CD14-positive monocyte (primary cell): ENCODE measurements at regions not wholly inside any gene's neighbourhood (a gene's known extent, or its start where the extent isn't known, plus 50 kb on each side); places are given as distances from the start of the nearest gene placed in this dataset.

Experiments used
- DNase-seq, 3 donors: peaks; one replicate each; pipeline ENCODE4 v3.0.0-alpha.2; 2011 to 2022
- H2AFZ ChIP-seq: 2 replicates; pipeline ENCODE4 v1.6.0; 2012; ENCODE audit warnings: mild to moderate bottlenecking, low read depth, low read length, inconsistent platforms; ENCODE audit not compliant: insufficient read depth, poor library complexity, severe bottlenecking
- H3K27ac ChIP-seq, 2 donors: 1 replicate in 1 of 2; 2 replicates in 1 of 2; pipeline ENCODE4 v1.5.1; 2012 to 2013; ENCODE audit warnings: low read length in 2 of 2, control low read depth in 1 of 2, inconsistent platforms in 1 of 2, low read depth in 1 of 2, mild to moderate bottlenecking in 1 of 2
- H3K27me3 ChIP-seq, 2 donors: one replicate each; pipeline versions ENCODE4 v1.6.0 to v1.6.1; 2011 to 2013; ENCODE audit warnings: low read length in 2 of 2; ENCODE audit not compliant: control insufficient read depth in 2 of 2, insufficient read depth in 2 of 2
- H3K36me3 ChIP-seq, 2 donors: replicated peaks in 1 of 2; 1 replicate in 1 of 2; 2 replicates in 1 of 2; pipeline versions ENCODE4 v1.5.1 to v1.6.1; 2012 to 2013; ENCODE audit warnings: low read length in 2 of 2, control low read depth in 1 of 2, inconsistent platforms in 1 of 2, mild to moderate bottlenecking in 1 of 2; ENCODE audit not compliant: insufficient read depth in 2 of 2, control insufficient read depth in 1 of 2
- H3K4me1 ChIP-seq, 2 donors: 1 replicate in 1 of 2; 2 replicates in 1 of 2; pipeline versions ENCODE4 v1.5.1 to v1.6.1; 2012 to 2013; ENCODE audit warnings: low read length in 2 of 2, control low read depth in 1 of 2, inconsistent platforms in 1 of 2, mild to moderate bottlenecking in 1 of 2, moderate library complexity in 1 of 2; ENCODE audit not compliant: insufficient read depth in 2 of 2, control insufficient read depth in 1 of 2
- H3K4me2 ChIP-seq: replicated peaks from 2 replicates; pipeline ENCODE3; 2012; ENCODE audit warnings: low read length, moderate library complexity, mild to moderate bottlenecking; ENCODE audit not compliant: poor library complexity, severe bottlenecking; ENCODE audit errors: extremely low read depth
- H3K4me3 ChIP-seq, 3 experiments: fragments of 200-600 bp in 1 of 3; sonication (generic) in 1 of 3; replicated peaks in 1 of 3; 1 replicate in 2 of 3; 2 replicates in 1 of 3; pipeline ENCODE4 v1.5.1; 2011 to 2013; ENCODE audit warnings: low read length in 3 of 3, mild to moderate bottlenecking in 3 of 3, control low read depth in 2 of 3, low read depth in 2 of 3, inconsistent platforms in 1 of 3, moderate library complexity in 1 of 3
- H3K79me2 ChIP-seq: 2 replicates; pipeline ENCODE4 v1.6.0; 2012; ENCODE audit warnings: mild to moderate bottlenecking, control low read depth, inconsistent platforms, low read length, moderate library complexity; ENCODE audit not compliant: insufficient read depth
- H3K9ac ChIP-seq: 2 replicates; pipeline ENCODE4 v1.6.0; 2017; ENCODE audit warnings: low read length, mild to moderate bottlenecking; ENCODE audit not compliant: insufficient read depth, poor library complexity, severe bottlenecking
- H3K9me3 ChIP-seq, 2 donors: replicated peaks in 1 of 2; 1 replicate in 1 of 2; 2 replicates in 1 of 2; pipeline versions ENCODE4 v1.5.1 to v1.6.1; 2012 to 2013; ENCODE audit warnings: low read length in 2 of 2, control low read depth in 1 of 2; ENCODE audit not compliant: control insufficient read depth in 1 of 2, insufficient read depth in 1 of 2
- H4K20me1 ChIP-seq: 2 replicates; pipeline ENCODE4 v1.6.0; 2012; ENCODE audit warnings: mild to moderate bottlenecking, low read length, control low read depth, moderate library complexity; ENCODE audit not compliant: insufficient read depth
- H3K27ac Mint-ChIP-seq, 7 donors: one replicate each; pipeline ENCODE4 v1.8.0; 2020; ENCODE audit warnings: mild to moderate bottlenecking in 7 of 7, mixed read lengths in 7 of 7, moderate library complexity in 6 of 7, inconsistent platforms in 2 of 7
- H3K27me3 Mint-ChIP-seq, 3 donors: one replicate each; pipeline ENCODE4 v1.8.0; 2021 to 2022; ENCODE audit warnings: low read depth in 3 of 3, mild to moderate bottlenecking in 3 of 3, mixed read lengths in 3 of 3, moderate library complexity in 3 of 3, inconsistent platforms in 1 of 3
- H3K36me3 Mint-ChIP-seq, 2 donors: one replicate each; pipeline ENCODE4 v1.8.0; 2020; ENCODE audit warnings: mixed read lengths in 2 of 2, inconsistent platforms in 1 of 2, mild to moderate bottlenecking in 1 of 2
- H3K4me1 Mint-ChIP-seq: one replicate; pipeline ENCODE4 v1.8.0; 2020; ENCODE audit warnings: mild to moderate bottlenecking, mixed read lengths
- H3K4me3 Mint-ChIP-seq, 2 donors: one replicate each; pipeline ENCODE4 v1.8.0; 2020; ENCODE audit warnings: mild to moderate bottlenecking in 2 of 2, mixed read lengths in 2 of 2, moderate library complexity in 1 of 2
- H3K9me3 Mint-ChIP-seq, 7 donors: one replicate each; pipeline ENCODE4 v1.8.0; 2020 to 2022; ENCODE audit warnings: mixed read lengths in 7 of 7, mild to moderate bottlenecking in 6 of 7, moderate library complexity in 6 of 7, inconsistent platforms in 2 of 7
- WGBS: methylation state at CpG from one replicate; pipeline ENCODE4 v1.1.5; 2013; ENCODE audit warnings: missing lambda C conversion rate; ENCODE audit not compliant: insufficient coverage; 5-methylcytosine and 5-hydroxymethylcytosine counted together
- intact Hi-C, 2 donors: fragments of 100-400 bp; cut with micrococcal nuclease; formaldehyde crosslinking; loops; one replicate each; pipeline versions ENCODE4 v1.15.0 to v1.15.1; 2023
- TF ChIP-seq, protein P1 (sequence below): fragments of 200-600 bp; IDR thresholded peaks from one replicate; pipeline ENCODE4 v1.8.0; 2022; ENCODE audit warnings: antibody characterized with exemption, mild to moderate bottlenecking

DNA sequence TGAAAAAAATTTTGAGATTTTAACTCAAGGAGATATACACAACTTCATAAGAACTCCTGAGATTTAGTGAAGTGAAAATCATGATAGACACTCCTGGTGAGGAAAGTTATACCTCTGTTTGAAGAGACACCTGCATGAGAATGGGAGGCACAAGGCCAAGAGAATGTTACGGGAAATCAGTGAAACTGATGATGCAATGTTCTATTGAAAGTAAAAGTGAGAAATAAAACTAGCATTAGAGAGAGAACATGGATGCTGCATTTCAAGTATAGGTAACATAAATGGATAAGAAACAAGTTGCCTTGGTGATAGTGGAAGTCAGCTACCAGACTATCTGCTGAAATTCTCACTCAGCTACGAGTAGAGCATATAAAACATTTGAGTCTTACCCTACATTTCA, 562.1 kb upstream of the FANCL start:
- Mint-ChIP-seq H3K4me3 (no peak overlapping the region), H3K27ac (no peak overlapping the region), H3K36me3 (no peaks in the 10 kb centered on the region), H3K4me1 (peaks cover 2% of the 10 kb centered on the region), H3K9me3 (peaks cover 0 to 5% (median 0%) of the 10 kb centered on the region in 7 donors), H3K27me3 (no peaks in the 10 kb centered on the region)
- Histone ChIP-seq H3K9me3 (no peaks in the 10 kb centered on the region), H4K20me1 (no peaks in the 10 kb centered on the region), H3K4me3 (no peak overlapping the region), H2AFZ (no peak overlapping the region), H3K36me3 (no peaks in the 10 kb centered on the region), H3K27me3 (no peaks in the 10 kb centered on the region), H3K9ac (no peak overlapping the region), H3K4me1 (no peaks in the 10 kb centered on the region), H3K79me2 (no peaks in the 10 kb centered on the region), H3K27ac (no peak overlapping the region), H3K4me2 (no peak overlapping the region)
- intact Hi-C loops: no loop called here
- WGBS: 43% methylated on average over 1 of the region's 2 CpGs
- TF ChIP-seq, protein P1, sequence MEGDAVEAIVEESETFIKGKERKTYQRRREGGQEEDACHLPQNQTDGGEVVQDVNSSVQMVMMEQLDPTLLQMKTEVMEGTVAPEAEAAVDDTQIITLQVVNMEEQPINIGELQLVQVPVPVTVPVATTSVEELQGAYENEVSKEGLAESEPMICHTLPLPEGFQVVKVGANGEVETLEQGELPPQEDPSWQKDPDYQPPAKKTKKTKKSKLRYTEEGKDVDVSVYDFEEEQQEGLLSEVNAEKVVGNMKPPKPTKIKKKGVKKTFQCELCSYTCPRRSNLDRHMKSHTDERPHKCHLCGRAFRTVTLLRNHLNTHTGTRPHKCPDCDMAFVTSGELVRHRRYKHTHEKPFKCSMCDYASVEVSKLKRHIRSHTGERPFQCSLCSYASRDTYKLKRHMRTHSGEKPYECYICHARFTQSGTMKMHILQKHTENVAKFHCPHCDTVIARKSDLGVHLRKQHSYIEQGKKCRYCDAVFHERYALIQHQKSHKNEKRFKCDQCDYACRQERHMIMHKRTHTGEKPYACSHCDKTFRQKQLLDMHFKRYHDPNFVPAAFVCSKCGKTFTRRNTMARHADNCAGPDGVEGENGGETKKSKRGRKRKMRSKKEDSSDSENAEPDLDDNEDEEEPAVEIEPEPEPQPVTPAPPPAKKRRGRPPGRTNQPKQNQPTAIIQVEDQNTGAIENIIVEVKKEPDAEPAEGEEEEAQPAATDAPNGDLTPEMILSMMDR: no peak
- DNase-seq: no peak

DNA sequence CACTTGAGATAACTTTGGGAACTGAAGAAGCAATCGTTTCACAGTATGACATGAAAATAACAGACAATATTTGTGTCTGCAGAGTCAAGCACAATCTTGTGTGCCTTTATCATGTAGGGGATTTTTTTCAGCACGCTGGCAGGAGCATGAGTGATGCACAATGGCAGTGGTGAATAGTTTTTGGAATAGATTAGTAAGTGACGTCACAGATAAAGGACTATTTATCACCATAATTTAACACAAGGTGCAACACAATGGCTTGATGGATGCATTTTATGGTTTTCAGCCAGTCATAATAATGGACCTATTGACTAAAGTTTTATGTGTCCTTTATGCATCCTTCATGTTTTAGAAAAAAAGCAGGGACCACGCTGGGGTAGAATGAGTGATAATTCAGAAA, 559.8 kb upstream of the FANCL start:
- Mint-ChIP-seq H3K4me1 (peaks cover 2% of the 10 kb centered on the region), H3K4me3 (no peak overlapping the region), H3K27ac (no peak overlapping the region), H3K9me3 (peaks cover 0 to 2% (median 0%) of the 10 kb centered on the region in 7 donors), H3K36me3 (no peaks in the 10 kb centered on the region), H3K27me3 (no peaks in the 10 kb centered on the region)
- H3K27ac ChIP-seq: no peak overlapping the region
- H3K9ac ChIP-seq: no peak overlapping the region
- H4K20me1 ChIP-seq: no peaks in the 10 kb centered on the region
- H3K36me3 ChIP-seq: no peaks in the 10 kb centered on the region
- WGBS: 100% methylated on average over 2 of the region's 4 CpGs
- no peaks in the 10 kb centered on the region for H3K4me1 ChIP-seq
- no peaks in the 10 kb centered on the region for H3K9me3 ChIP-seq
- H2AFZ ChIP-seq: no peak overlapping the region
- no peaks in the 10 kb centered on the region for H3K27me3 ChIP-seq
- DNase-seq: no peak
- intact Hi-C loops: no loop called here
- no peak overlapping the region for H3K4me3 ChIP-seq
- H3K79me2 ChIP-seq: no peaks in the 10 kb centered on the region
- no peak overlapping the region for H3K4me2 ChIP-seq
- TF ChIP-seq, protein P1: no peak
